Astrocyte (in vitro differentiated cells and primary cell): ENCODE measurements at regions not wholly inside any gene's neighbourhood (a gene's known extent, or its start where the extent isn't known, plus 50 kb on each side); places are given as distances from the start of the nearest gene placed in this dataset.
"Not testable (repeated sequence)": the region's sequence is repeated elsewhere in the genome, so short reads cannot be mapped to it uniquely, and the experiment has no call there.

Source experiments
- EZH2 ChIP-seq: IDR thresholded peaks from 2 replicates; pipeline ENCODE4 v1.6.1; 2012; ENCODE audit warnings: mild to moderate bottlenecking, low read length, inconsistent platforms; ENCODE audit not compliant: insufficient read depth
- TF ChIP-seq, protein P1 (sequence below): IDR thresholded peaks from 2 replicates; pipeline ENCODE4 v1.5.1; 2011; ENCODE audit warnings: low read depth, mild to moderate bottlenecking, inconsistent platforms, low read length, moderate library complexity; ENCODE audit not compliant: insufficient read depth

DNA sequence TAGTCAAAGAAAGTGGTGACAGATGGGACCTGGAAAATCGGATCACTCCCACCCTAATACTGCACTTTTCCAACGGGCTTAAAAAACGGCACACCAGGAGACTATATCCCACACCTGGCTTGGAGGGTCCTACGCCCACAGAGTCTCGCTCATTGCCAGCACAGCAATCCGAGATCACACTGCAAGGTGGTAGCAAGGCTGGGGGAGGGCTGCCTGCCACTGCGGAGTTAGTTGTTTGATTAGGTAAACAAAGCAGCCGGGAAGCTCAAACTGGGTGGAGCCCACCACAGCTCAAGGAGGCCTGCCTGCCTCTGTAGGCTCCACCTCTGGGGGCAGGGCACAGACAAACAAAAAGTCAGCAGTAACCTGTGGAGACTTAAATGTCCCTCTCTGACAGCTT is 590.0 kb upstream of the ID4 start:
- TF ChIP-seq, protein P1, sequence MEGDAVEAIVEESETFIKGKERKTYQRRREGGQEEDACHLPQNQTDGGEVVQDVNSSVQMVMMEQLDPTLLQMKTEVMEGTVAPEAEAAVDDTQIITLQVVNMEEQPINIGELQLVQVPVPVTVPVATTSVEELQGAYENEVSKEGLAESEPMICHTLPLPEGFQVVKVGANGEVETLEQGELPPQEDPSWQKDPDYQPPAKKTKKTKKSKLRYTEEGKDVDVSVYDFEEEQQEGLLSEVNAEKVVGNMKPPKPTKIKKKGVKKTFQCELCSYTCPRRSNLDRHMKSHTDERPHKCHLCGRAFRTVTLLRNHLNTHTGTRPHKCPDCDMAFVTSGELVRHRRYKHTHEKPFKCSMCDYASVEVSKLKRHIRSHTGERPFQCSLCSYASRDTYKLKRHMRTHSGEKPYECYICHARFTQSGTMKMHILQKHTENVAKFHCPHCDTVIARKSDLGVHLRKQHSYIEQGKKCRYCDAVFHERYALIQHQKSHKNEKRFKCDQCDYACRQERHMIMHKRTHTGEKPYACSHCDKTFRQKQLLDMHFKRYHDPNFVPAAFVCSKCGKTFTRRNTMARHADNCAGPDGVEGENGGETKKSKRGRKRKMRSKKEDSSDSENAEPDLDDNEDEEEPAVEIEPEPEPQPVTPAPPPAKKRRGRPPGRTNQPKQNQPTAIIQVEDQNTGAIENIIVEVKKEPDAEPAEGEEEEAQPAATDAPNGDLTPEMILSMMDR = not testable (repeated sequence)
- TF ChIP-seq EZH2 = not testable (repeated sequence)
